ENCODE measurements at regions not wholly inside any gene's neighbourhood (a gene's known extent, or its start where the extent isn't known, plus 50 kb on each side); places are given as distances from the start of the nearest gene placed in this dataset.

DNA sequence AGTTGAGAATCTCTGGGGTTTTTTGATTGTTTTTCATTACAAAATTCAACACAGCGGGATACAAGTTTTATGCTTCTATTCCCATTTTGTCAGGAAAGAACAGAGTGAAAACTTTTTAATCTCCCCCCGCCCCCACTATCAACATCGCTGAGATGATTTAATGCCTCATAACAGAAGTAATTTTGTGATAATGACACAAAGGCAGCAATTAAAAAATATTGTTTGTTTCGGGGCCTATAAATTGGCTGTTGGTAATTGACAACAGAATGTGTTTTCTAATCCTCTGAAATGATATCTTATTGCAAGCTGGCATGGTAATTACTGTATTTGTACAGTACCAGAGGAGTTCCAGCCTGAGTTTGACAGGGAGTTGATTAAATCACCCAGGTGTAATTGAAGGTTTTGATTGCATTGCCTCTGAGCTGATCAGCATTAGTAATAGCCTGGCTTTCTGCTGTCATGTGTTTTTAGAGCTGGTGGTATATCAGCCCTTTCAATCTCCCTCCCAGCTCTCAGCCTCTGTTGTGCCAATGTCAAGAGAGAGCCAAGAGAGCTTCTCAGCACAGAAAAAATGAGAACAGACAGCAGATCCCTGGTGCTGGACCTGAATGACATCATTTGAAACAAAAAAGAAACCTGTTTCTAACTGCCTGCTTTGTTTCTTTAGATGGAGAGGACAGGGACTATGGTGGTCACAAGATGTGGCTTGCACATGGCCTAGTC lies 265.1 kb downstream of the FAM76B start:
- no peak overlapping the region for H3K4me3 Mint-ChIP-seq
- H3K9me3 Mint-ChIP-seq, result no peaks in the 10 kb centered on the region
- H3K27ac Mint-ChIP-seq, result no peak overlapping the region
- DNase-seq, result no peak
- H3K27me3 Mint-ChIP-seq, result peaks cover 0 to 4% of the 10 kb centered on the region in 2 donors
- H3K4me1 Mint-ChIP-seq, result no peaks in the 10 kb centered on the region
- no peak for ATAC-seq (replicated peaks)
- H3K36me3 Mint-ChIP-seq, result no peaks in the 10 kb centered on the region

DNA sequence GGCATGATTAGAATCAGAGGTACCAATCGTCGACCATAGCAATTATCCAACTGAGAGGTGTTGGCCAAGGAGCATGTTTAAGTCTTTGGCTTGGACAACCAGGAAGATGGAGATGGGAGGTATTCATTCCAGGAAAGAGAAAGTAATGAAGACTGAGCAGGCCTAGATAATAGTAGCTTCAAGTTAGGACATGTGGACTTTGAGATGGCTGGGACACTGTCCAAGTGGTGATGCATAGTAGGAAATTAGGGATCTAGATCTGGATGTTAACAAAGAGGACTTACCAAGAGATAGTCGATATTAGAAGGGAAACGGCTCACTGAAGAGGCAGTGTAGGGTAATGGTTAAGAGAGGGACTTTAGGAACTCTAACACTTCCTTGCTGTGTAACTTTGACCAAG lies 266.7 kb downstream of the FAM76B start:
- Mint-ChIP-seq H3K4me3 (no peak overlapping the region), H3K27me3 (no peaks in the 10 kb centered on the region), H3K4me1 (no peaks in the 10 kb centered on the region), H3K9me3 (no peaks in the 10 kb centered on the region), H3K27ac (no peak overlapping the region), H3K36me3 (no peaks in the 10 kb centered on the region)
- no peak for ATAC-seq (replicated peaks)
- DNase-seq, result no peak

DNA sequence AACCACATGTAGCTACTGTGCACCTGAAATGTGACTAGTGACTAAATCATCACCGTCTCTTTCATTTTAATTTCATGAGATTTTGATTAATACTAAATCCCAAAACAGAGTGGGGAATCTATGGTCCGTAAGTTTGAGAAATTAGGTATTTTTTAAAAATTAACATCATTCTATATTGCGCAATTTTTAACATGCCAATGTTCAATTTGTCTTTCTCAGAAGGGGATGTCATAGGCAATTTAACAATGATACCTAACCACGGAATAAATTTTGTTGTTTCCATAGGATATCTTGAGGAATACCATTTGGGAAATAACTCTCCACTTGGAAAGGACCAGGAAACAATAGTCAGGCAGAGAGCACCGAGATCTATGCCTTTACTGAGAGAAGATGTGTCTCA lies 267.7 kb downstream of the FAM76B start:
- DNase-seq, result no peak
- no peaks in the 10 kb centered on the region for H3K4me1 Mint-ChIP-seq
- H3K36me3 Mint-ChIP-seq, result no peaks in the 10 kb centered on the region
- no peaks in the 10 kb centered on the region for H3K9me3 Mint-ChIP-seq
- H3K27me3 Mint-ChIP-seq, result no peaks in the 10 kb centered on the region
- ATAC-seq (replicated peaks), result no peak
- H3K27ac Mint-ChIP-seq, result no peak overlapping the region
- H3K4me3 Mint-ChIP-seq, result no peak overlapping the region

DNA sequence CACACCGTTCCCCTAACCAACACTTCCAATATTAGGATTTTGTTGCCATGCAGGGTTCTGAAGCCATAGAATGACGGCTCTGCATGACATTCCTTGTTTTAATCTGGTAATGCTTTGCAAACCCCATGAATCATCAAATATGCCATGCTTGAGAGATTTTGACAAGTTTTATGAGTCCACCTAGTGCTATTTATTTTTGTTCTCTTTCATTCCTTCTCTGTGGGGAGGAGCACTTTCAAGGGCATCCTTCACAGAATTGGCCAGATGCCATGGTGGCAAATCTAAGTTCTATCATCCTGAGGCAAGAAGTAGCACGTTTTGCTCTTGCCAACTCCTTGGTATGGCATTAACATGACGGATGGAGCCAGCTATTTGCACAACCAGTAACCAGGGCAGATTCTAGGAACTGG lies 268.4 kb downstream of the FAM76B start:
- no peaks in the 10 kb centered on the region for H3K9me3 Mint-ChIP-seq
- H3K27me3 Mint-ChIP-seq, result no peaks in the 10 kb centered on the region
- no peak overlapping the region for H3K27ac Mint-ChIP-seq
- H3K4me1 Mint-ChIP-seq, result no peaks in the 10 kb centered on the region
- ATAC-seq (replicated peaks), result no peak
- H3K36me3 Mint-ChIP-seq, result no peaks in the 10 kb centered on the region
- H3K4me3 Mint-ChIP-seq, result no peak overlapping the region
- DNase-seq, result no peak

- DNase-seq, result no peak
- Mint-ChIP-seq H3K27me3 (no peaks in the 10 kb centered on the region), H3K4me3 (no peak overlapping the region), H3K9me3 (no peaks in the 10 kb centered on the region), H3K27ac (no peak overlapping the region), H3K36me3 (no peaks in the 10 kb centered on the region), H3K4me1 (peaks cover 2 to 4% of the 10 kb centered on the region in 2 donors)
- ATAC-seq (replicated peaks), result no peak
Observed at GRCh38 chr11:95520369-95521132, 269.0 kb downstream of the FAM76B start.

- Mint-ChIP-seq H3K27me3 (no peaks in the 10 kb centered on the region), H3K27ac (no peak overlapping the region), H3K9me3 (no peaks in the 10 kb centered on the region), H3K36me3 (no peaks in the 10 kb centered on the region), H3K4me3 (no peak overlapping the region), H3K4me1 (peaks cover 2 to 6% of the 10 kb centered on the region in 2 donors)
- ATAC-seq (replicated peaks) (no peak), DNase-seq (no peak)
Observed at GRCh38 chr11:95519912-95520311, 269.7 kb downstream of the FAM76B start.

DNA sequence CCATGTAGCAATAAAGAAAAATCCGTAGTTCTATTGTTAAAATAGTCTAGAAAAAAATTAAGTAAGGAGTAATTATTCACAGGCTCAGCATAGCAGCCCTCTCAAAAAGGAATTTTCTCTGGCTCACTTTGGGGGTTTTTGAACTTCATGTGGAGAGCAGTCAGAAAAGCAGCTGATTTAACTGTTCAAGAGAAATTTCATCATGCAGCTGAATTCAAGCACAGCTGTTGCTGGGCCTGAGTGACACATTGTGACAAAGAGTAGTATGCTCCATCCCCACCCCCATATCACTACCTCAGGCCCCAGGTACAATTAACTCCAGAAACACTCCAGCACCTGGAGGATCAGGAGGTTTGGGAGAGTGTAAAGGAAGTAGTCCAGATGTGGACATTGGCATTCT lies 272.1 kb downstream of the FAM76B start:
- Mint-ChIP-seq H3K4me1 (peaks cover 2 to 6% of the 10 kb centered on the region in 2 donors), H3K27me3 (no peaks in the 10 kb centered on the region), H3K36me3 (no peaks in the 10 kb centered on the region), H3K9me3 (no peaks in the 10 kb centered on the region), H3K27ac (no peak overlapping the region), H3K4me3 (no peak overlapping the region)
- ATAC-seq (replicated peaks) (no peak), DNase-seq (no peak)

DNA sequence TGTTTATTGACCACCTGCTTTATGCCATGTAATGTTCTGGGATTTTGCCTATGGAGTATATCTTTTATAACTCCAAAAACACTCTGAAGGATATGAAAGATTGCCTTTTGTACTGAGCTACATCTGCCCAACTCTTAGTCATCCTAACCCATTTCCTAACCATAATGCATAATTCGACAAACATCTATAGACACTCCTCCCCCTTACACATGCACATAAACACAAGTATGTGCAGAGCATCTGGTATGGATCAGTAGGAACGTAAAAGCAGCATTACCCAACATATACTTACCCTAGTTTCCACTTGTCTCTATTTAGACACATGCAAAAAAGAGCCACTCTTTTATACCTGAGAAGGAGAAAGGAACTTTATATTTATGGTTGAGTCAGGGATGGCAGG lies 272.8 kb downstream of the FAM76B start:
- no peaks in the 10 kb centered on the region for H3K36me3 Mint-ChIP-seq

DNA sequence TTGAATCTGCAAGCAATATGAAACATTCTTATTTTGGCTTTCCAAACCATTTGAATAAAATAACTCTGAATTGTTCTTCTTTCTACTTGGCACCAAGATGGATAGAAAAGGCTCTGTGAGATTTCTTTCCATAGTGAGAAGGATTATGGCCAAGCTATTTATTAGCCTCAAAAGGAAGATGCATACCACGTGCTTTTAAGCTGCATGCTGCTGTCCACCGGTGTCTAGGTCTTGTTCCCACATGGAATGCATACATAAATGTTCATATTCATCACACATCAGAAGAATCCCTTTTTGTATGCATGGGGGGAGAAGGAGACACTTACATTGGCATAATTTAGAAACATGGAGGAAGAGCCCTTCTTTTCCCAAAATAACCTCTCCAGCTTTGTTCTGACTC lies 273.4 kb downstream of the FAM76B start:
- no peak overlapping the region for H3K4me3 Mint-ChIP-seq
- no peaks in the 10 kb centered on the region for H3K9me3 Mint-ChIP-seq
- no peak overlapping the region for H3K27ac Mint-ChIP-seq
- no peaks in the 10 kb centered on the region for H3K36me3 Mint-ChIP-seq
- no peaks in the 10 kb centered on the region for H3K27me3 Mint-ChIP-seq
- DNase-seq (no peak), ATAC-seq (replicated peaks) (no peak)
- peaks cover 2 to 6% of the 10 kb centered on the region in 2 donors for H3K4me1 Mint-ChIP-seq

More for the DNA sequence above, 272.8 kb downstream of the FAM76B start:
- no peak overlapping the region for H3K4me3 Mint-ChIP-seq
- no peaks in the 10 kb centered on the region for H3K9me3 Mint-ChIP-seq
- peaks cover 2 to 6% of the 10 kb centered on the region in 2 donors for H3K4me1 Mint-ChIP-seq
- no peaks in the 10 kb centered on the region for H3K27me3 Mint-ChIP-seq
- DNase-seq, result no peak
- H3K27ac Mint-ChIP-seq, result no peak overlapping the region
- ATAC-seq (replicated peaks), result no peak

DNA sequence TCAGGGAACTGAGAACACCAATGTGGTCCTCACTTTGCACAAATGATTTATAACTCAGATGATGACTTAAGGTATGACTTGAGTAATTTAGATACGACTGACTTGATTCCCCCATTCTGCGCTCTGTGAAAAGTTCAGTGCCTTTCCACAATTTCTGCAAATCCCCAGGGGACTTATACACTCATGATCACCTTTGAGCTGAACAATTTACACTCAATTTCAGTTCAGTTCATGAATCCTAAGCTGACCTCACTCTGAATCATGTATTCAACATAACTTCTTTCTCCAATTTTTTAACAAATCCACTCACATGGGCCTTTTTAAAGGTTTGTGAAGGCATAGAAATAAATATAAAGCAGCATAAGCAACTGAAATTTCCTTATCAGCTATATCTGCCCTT lies 274.2 kb downstream of the FAM76B start:
- Mint-ChIP-seq H3K9me3 (no peaks in the 10 kb centered on the region), H3K4me3 (no peak overlapping the region), H3K27ac (no peak overlapping the region), H3K36me3 (no peaks in the 10 kb centered on the region), H3K4me1 (peaks cover 2 to 6% of the 10 kb centered on the region in 2 donors), H3K27me3 (no peaks in the 10 kb centered on the region)
- DNase-seq (no peak), ATAC-seq (replicated peaks) (peak; percentile 23 to 31)

DNA sequence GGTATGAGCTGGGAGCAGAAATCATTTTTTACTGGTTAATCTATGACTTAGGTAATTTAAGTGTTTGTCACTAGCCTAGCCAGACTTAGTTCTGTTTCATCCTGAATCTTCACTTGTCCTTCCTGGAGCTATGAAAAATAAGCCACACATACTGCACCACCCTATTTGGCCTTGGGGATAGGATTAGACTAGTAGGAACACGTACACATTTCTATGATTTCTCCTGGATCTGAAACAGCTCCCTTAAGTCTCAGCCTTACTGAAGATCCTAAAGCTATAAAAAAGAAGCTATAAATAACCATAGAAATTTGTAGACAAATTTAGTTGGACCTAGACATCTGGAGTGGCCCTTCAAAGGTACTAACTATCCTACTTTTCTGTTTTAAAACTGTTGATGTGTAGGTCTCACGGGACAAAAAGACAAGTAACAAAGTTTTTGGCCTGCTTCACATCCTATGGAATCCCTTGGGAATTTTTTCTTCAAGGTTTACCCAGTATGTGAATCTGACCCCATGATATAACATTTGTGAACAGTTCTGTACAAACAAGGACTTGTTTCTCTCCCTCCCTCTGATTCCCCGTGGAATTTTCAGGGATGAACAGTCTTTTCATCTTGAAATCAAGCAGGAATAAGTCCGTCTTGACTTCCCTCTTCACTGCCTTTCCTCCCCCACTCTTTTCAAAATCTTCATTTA lies 275.0 kb downstream of the FAM76B start:
- Mint-ChIP-seq H3K27ac (no peak overlapping the region), H3K4me3 (no peak overlapping the region), H3K27me3 (peaks cover 0 to 4% of the 10 kb centered on the region in 2 donors), H3K9me3 (no peaks in the 10 kb centered on the region), H3K4me1 (peaks cover 2 to 6% of the 10 kb centered on the region in 2 donors), H3K36me3 (no peaks in the 10 kb centered on the region)
- no peak for DNase-seq
- no peak for ATAC-seq (replicated peaks)

- no peak overlapping the region for H3K4me3 Mint-ChIP-seq
- DNase-seq (no peak), ATAC-seq (replicated peaks) (no peak)
- H3K36me3 Mint-ChIP-seq, result no peaks in the 10 kb centered on the region
- peaks cover 0 to 4% of the 10 kb centered on the region in 2 donors for H3K27me3 Mint-ChIP-seq
- peaks cover 2 to 6% of the 10 kb centered on the region in 2 donors for H3K4me1 Mint-ChIP-seq
- H3K9me3 Mint-ChIP-seq, result no peaks in the 10 kb centered on the region
- no peak overlapping the region for H3K27ac Mint-ChIP-seq
Observed at GRCh38 chr11:95512682-95513081, 276.9 kb downstream of the FAM76B start.

- no peak overlapping the region for H3K4me3 Mint-ChIP-seq
- H3K36me3 Mint-ChIP-seq, result no peaks in the 10 kb centered on the region
- no peak for ATAC-seq (replicated peaks)
- H3K9me3 Mint-ChIP-seq, result no peaks in the 10 kb centered on the region
- peaks cover 2 to 6% of the 10 kb centered on the region in 2 donors for H3K4me1 Mint-ChIP-seq
- H3K27ac Mint-ChIP-seq, result no peak overlapping the region
- DNase-seq, result no peak
- peaks cover 0 to 4% of the 10 kb centered on the region in 2 donors for H3K27me3 Mint-ChIP-seq
Observed at GRCh38 chr11:95512177-95512576, 277.4 kb downstream of the FAM76B start.

GRCh38 chr11:95508219-95508890 lies 277.4 kb upstream of the SESN3 start:
- H3K4me1 Mint-ChIP-seq, result peaks cover 0 to 2% of the 10 kb centered on the region in 2 donors
- H3K36me3 Mint-ChIP-seq, result no peaks in the 10 kb centered on the region
- no peak overlapping the region for H3K4me3 Mint-ChIP-seq
- no peak for DNase-seq
- H3K27ac Mint-ChIP-seq, result no peak overlapping the region
- ATAC-seq (replicated peaks), result no peak
- H3K27me3 Mint-ChIP-seq, result peaks cover 6 to 14% of the 10 kb centered on the region in 2 donors
- H3K9me3 Mint-ChIP-seq, result no peaks in the 10 kb centered on the region
